ENCODE measurements at regions not wholly inside any gene's neighbourhood (a gene's known extent, or its start where the extent isn't known, plus 50 kb on each side); places are given as distances from the start of the nearest gene placed in this dataset.

GRCh38 chr7:22025983-22026382 lies 80.3 kb upstream of the CDCA7L start:
- TF ChIP-seq, protein P1, sequence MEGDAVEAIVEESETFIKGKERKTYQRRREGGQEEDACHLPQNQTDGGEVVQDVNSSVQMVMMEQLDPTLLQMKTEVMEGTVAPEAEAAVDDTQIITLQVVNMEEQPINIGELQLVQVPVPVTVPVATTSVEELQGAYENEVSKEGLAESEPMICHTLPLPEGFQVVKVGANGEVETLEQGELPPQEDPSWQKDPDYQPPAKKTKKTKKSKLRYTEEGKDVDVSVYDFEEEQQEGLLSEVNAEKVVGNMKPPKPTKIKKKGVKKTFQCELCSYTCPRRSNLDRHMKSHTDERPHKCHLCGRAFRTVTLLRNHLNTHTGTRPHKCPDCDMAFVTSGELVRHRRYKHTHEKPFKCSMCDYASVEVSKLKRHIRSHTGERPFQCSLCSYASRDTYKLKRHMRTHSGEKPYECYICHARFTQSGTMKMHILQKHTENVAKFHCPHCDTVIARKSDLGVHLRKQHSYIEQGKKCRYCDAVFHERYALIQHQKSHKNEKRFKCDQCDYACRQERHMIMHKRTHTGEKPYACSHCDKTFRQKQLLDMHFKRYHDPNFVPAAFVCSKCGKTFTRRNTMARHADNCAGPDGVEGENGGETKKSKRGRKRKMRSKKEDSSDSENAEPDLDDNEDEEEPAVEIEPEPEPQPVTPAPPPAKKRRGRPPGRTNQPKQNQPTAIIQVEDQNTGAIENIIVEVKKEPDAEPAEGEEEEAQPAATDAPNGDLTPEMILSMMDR (IDR thresholded peaks at IDR 0.05; ENCODE audit: extremely low read depth, missing control alignments), result no peak
- no peak for DNase-seq (ENCODE audit: low spot score)

DNA sequence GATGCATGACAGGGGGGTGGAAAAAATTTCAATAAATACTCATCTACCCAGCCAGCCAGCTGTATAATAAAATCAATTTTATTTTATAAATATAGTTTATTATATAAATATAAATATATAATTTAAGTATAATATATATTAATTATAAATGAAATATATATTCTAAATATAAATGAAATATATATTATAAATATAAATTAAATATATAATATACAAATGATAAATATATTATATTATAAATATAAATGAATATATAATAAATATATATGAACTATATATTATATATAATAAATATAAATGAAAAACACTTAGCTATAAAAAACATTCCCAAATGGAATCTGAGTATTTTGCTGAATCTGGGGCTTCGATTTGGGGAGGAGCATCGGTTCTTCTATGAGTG lies 79.4 kb upstream of the CDCA7L start:
- TF ChIP-seq, protein P1 (IDR thresholded peaks at IDR 0.05; ENCODE audit: extremely low read depth, missing control alignments), result no peak

GRCh38 chr7:22019931-22020330 lies 74.2 kb upstream of the CDCA7L start:
- DNase-seq (ENCODE audit: low spot score), result no peak
- TF ChIP-seq, protein P1 (IDR thresholded peaks at IDR 0.05; ENCODE audit: extremely low read depth, missing control alignments), result no peak

More for the DNA sequence above, 79.4 kb upstream of the CDCA7L start:
- no peak for DNase-seq (ENCODE audit: low spot score)

GRCh38 chr7:22016507-22016906 lies 70.8 kb upstream of the CDCA7L start:
- TF ChIP-seq, protein P1 (IDR thresholded peaks at IDR 0.05; ENCODE audit: extremely low read depth, missing control alignments), result no peak
- DNase-seq (ENCODE audit: low spot score), result no peak

DNA sequence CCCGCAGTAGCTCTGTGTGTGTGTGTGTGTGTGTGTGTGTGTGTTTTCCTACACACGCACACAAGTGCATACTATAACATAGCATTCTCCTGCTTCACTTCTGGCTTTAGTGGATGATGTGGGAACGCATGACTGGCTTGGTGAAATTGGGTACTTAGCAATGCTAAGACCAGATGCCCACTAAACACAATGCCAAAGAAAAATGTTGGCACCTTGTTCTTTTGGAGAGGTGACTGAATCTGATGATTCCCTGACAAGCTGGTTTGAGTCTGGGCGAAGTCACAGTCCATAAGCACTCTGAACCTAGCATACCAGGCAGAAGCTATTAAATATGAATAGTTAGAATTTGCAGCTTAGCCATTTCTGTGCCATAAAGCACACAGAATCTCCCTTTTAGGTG lies 68.0 kb upstream of the CDCA7L start:
- DNase-seq (ENCODE audit: low spot score), result no peak
- TF ChIP-seq, protein P1 (IDR thresholded peaks at IDR 0.05; ENCODE audit: extremely low read depth, missing control alignments), result no peak

- no peak for DNase-seq (ENCODE audit: low spot score)
- TF ChIP-seq, protein P1 (IDR thresholded peaks at IDR 0.05; ENCODE audit: extremely low read depth, missing control alignments), result no peak
Observed at GRCh38 chr7:22008683-22009082, 63.0 kb upstream of the CDCA7L start.

DNA sequence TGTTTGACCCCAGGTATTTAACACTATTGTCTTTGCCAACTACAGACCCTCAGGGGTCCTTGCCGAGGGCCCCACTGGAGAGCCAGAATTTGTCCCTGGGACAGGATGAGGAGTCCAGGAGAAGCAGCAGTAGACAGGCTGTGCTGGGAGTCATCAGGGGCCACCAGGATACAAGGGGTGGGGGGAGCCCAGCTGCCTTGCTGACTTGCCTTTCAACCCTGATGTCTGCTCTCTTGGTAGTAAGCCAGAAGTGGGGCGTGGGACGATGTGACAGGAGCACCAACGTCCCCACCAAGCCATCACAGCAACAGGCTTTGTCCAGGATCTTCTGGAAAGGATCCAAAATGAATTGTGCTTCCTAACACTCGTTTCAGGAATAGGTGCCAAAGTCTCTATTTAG lies 62.4 kb upstream of the CDCA7L start:
- no peak for DNase-seq (ENCODE audit: low spot score)
- TF ChIP-seq, protein P1 (IDR thresholded peaks at IDR 0.05; ENCODE audit: extremely low read depth, missing control alignments), result no peak

All from GM20000 (cell line).